Endothelial cell of umbilical vein (primary cell): ENCODE measurements at regions not wholly inside any gene's neighbourhood (a gene's known extent, or its start where the extent isn't known, plus 50 kb on each side); places are given as distances from the start of the nearest gene placed in this dataset.

Experiments
- BruUV-seq: library from RNA; stranded (reverse); fragments of 400-500 nt; replicated peaks from 2 replicates; lab custom pipeline; 2021; lab: Mats Ljungman, UMichigan
- CTCF ChIA-PET: fragments of 300-600, 350-600 bp; sonication (Branson Sonifier 250); formaldehyde crosslinking; loops from one replicate; lab custom pipeline; 2021; ENCODE audit warnings: antibody characterized with exemption, inconsistent platforms; lab: Charles Lee
- POLR2A ChIA-PET: fragments of 300-600, 350-600 bp; sonication (Branson Sonifier 250); formaldehyde crosslinking; loops from one replicate; lab custom pipeline; 2021; ENCODE audit warnings: antibody characterized with exemption, inconsistent platforms; lab: Charles Lee
- DNase-seq: peaks from one replicate; pipeline ENCODE4 v3.0.0-alpha.2; 2011; ENCODE audit warnings: low read depth, low spot score
- FAIRE-seq: peaks from 2 replicates; lab custom pipeline; 2011; peaks lifted over from hg19 to GRCh38; lab: Jason Lieb, UNC
- H2AFZ ChIP-seq: 2 replicates; pipeline ENCODE4 v1.6.0; 2012; ENCODE audit warnings: low read depth, low read length, control low read depth, inconsistent platforms
- H3K27ac ChIP-seq: 2 replicates; pipeline ENCODE4 v1.5.1; 2011; ENCODE audit warnings: low read depth, mild to moderate bottlenecking, control low read depth, low read length, moderate library complexity; ENCODE audit not compliant: insufficient read depth
- H3K27me3 ChIP-seq, 2 experiments: 2 replicates each; pipeline versions ENCODE4 v1.6.0 to v1.6.1; 2011; ENCODE audit warnings: low read length in 2 of 2, mixed read lengths in 1 of 2; ENCODE audit not compliant: control insufficient read depth in 2 of 2, insufficient read depth in 2 of 2
- H3K36me3 ChIP-seq, 2 experiments: 2 replicates in 1 of 2; 3 replicates in 1 of 2; pipeline ENCODE4 v1.5.1; 2011; ENCODE audit warnings: low read length in 2 of 2, mild to moderate bottlenecking in 1 of 2, moderate library complexity in 1 of 2; ENCODE audit not compliant: control insufficient read depth in 2 of 2, insufficient read depth in 2 of 2; ENCODE audit errors: extremely low read depth in 1 of 2
- H3K4me1 ChIP-seq: 3 replicates; pipeline ENCODE4 v1.5.1; 2011; ENCODE audit warnings: mild to moderate bottlenecking, low read length; ENCODE audit not compliant: control insufficient read depth, insufficient read depth; ENCODE audit errors: extremely low read depth
- H3K4me2 ChIP-seq: 2 replicates; pipeline ENCODE4 v1.6.1; 2011; ENCODE audit warnings: low read length, control low read depth, mixed read lengths; ENCODE audit not compliant: insufficient read depth
- H3K4me3 ChIP-seq, 3 experiments: fragments of 200-600 bp in 1 of 3; sonication (generic), shearing (Covaris generic) in 1 of 3; replicated peaks in 1 of 3; 2 replicates each; pipeline ENCODE4 v1.5.1; 2011 to 2016; ENCODE audit warnings: control low read depth in 3 of 3, low read length in 3 of 3, mild to moderate bottlenecking in 2 of 3, inconsistent platforms in 1 of 3, low read depth in 1 of 3, moderate library complexity in 1 of 3; ENCODE audit not compliant: insufficient read depth in 1 of 3
- H3K79me2 ChIP-seq: 2 replicates; pipeline ENCODE4 v1.6.0; 2012; ENCODE audit warnings: low read length, inconsistent platforms; ENCODE audit not compliant: control insufficient read depth, insufficient read depth
- H3K9ac ChIP-seq: replicated peaks from 2 replicates; pipeline ENCODE3; 2011; ENCODE audit warnings: low read length, control low read depth; ENCODE audit not compliant: insufficient read depth; ENCODE audit errors: extremely low read depth
- H3K9me1 ChIP-seq: replicated peaks from 3 replicates; pipeline ENCODE4 v1.6.0; 2011; ENCODE audit warnings: mild to moderate bottlenecking, low read length; ENCODE audit not compliant: control insufficient read depth, insufficient read depth; ENCODE audit errors: extremely low read depth
- H3K9me3 ChIP-seq: replicated peaks from 2 replicates; pipeline ENCODE4 v1.5.1; 2012; ENCODE audit warnings: low read length, inconsistent platforms; ENCODE audit not compliant: control insufficient read depth, insufficient read depth
- H4K20me1 ChIP-seq: replicated peaks from 2 replicates; pipeline ENCODE3; 2011; ENCODE audit warnings: mild to moderate bottlenecking, low read length; ENCODE audit not compliant: control insufficient read depth, insufficient read depth; ENCODE audit errors: extremely low read depth
- CTCF ChIP-seq, 2 donors: IDR thresholded peaks; 1 replicate in 1 of 2; 2 replicates in 1 of 2; pipeline ENCODE4 v1.5.1; 2011; ENCODE audit warnings: low read length in 2 of 2, mild to moderate bottlenecking in 2 of 2, moderate library complexity in 2 of 2, control low read depth in 1 of 2, inconsistent platforms in 1 of 2, low read depth in 1 of 2; ENCODE audit not compliant: insufficient read depth in 1 of 2; ENCODE audit errors: extremely low read depth in 1 of 2
- EZH2 ChIP-seq: IDR thresholded peaks from 2 replicates; pipeline ENCODE4 v1.6.1; 2012; ENCODE audit warnings: borderline replicate concordance, low read depth, mild to moderate bottlenecking, moderate library complexity, low read length, inconsistent platforms; ENCODE audit not compliant: severe bottlenecking
- FOS ChIP-seq: IDR thresholded peaks from 2 replicates; pipeline ENCODE4 v1.6.1; 2011; ENCODE audit warnings: mild to moderate bottlenecking, low read length, moderate library complexity, borderline replicate concordance; ENCODE audit not compliant: insufficient read depth
- GATA2 ChIP-seq: IDR thresholded peaks from 2 replicates; pipeline ENCODE4 v1.7.0; 2011; ENCODE audit warnings: low read depth, mild to moderate bottlenecking, moderate library complexity, mixed read lengths, low read length; ENCODE audit not compliant: insufficient read length, insufficient read depth
- JUN ChIP-seq: IDR thresholded peaks from 2 replicates; pipeline ENCODE4 v1.6.1; 2011; ENCODE audit warnings: borderline replicate concordance, low read depth; ENCODE audit not compliant: insufficient read length, insufficient read depth
- MAX ChIP-seq: IDR thresholded peaks from 2 replicates; pipeline ENCODE4 v1.6.1; 2011; ENCODE audit not compliant: insufficient read depth, insufficient read length
- MYC ChIP-seq: IDR thresholded peaks from one replicate; pipeline ENCODE4 v1.6.1; 2011; ENCODE audit warnings: mild to moderate bottlenecking, low read depth, low read length
- POLR2A ChIP-seq: IDR thresholded peaks from 2 replicates; pipeline ENCODE4 v1.6.1; 2012; ENCODE audit warnings: low read depth, mild to moderate bottlenecking, control low read depth, low read length
- POLR2AphosphoS5 ChIP-seq: IDR thresholded peaks from 2 replicates; pipeline ENCODE4 v1.6.1; 2012; ENCODE audit warnings: low read depth, mild to moderate bottlenecking, control low read depth, low read length, moderate library complexity; ENCODE audit not compliant: insufficient read depth
- dilution Hi-C: fragments of 300-500 bp; cut with MboI; formaldehyde crosslinking; loops from one replicate; pipeline ENCODE4 v1.15.0; 2019; ENCODE audit warnings: low sequenced_read_pairs; ENCODE audit not compliant: extremely low pct_ligation_motif_present
- intact Hi-C: fragments of 100-400 bp; cut with micrococcal nuclease; formaldehyde crosslinking; loops from one replicate; pipeline ENCODE4 v1.10.0; 2022

GRCh38 chr3:43885908-43886618 lies 195.3 kb downstream of the ABHD5 start:
- TF ChIP-seq CTCF (IDR thresholded peaks at IDR 0.05; ENCODE audit: extremely low read depth in 1 of 2, insufficient read depth in 1 of 2, low read depth in 1 of 2, low read length in 2 of 2) (no peak), EZH2 (no peak), MAX (no peak), POLR2A (no peak), FOS (no peak), GATA2 (no peak), POLR2AphosphoS5 (no peak), JUN (no peak), MYC (no peak)
- Histone ChIP-seq H2AFZ (no peak overlapping the region), H3K36me3 (no peaks in the 10 kb centered on the region), H4K20me1 (no peaks in the 10 kb centered on the region), H3K27me3 (peaks cover 1 to 7% of the 10 kb centered on the region in 2 experiments), H3K9ac (no peak overlapping the region), H3K4me1 (no peaks in the 10 kb centered on the region), H3K27ac (no peak overlapping the region), H3K4me3 (no peak overlapping the region), H3K9me1 (no peaks in the 10 kb centered on the region), H3K79me2 (no peaks in the 10 kb centered on the region), H3K4me2 (no peak overlapping the region), H3K9me3 (no peaks in the 10 kb centered on the region)
- no peak for FAIRE-seq
- dilution Hi-C loops: no loop called here
- no peak for DNase-seq
- CTCF ChIA-PET: interaction anchor here (0.6 to 1.0 kb wide), 2 partner anchors 30 to 147 kb away, joined by 3 read pairs; no protein-coding TSS in a partner anchor
- POLR2A ChIA-PET: no interaction called here
- intact Hi-C loops: no loop called here
- BruUV-seq: no TSS peak
